Daoy (cell line): ENCODE measurements at regions not wholly inside any gene's neighbourhood (a gene's known extent, or its start where the extent isn't known, plus 50 kb on each side); places are given as distances from the start of the nearest gene placed in this dataset.

Experiments
- DNase-seq: peaks from one replicate; pipeline ENCODE4 v3.0.0-alpha.2; 2015; ENCODE audit warnings: low read depth

GRCh38 chr2:236717120-236717519 lies 147.5 kb downstream of the ACKR3 start:
- DNase-seq = no peak

- DNase-seq = no peak
Measured at GRCh38 chr2:236717729-236718128, 148.1 kb downstream of the ACKR3 start.

- DNase-seq = peak; percentile 38
Measured at GRCh38 chr2:236718207-236718992, 148.8 kb downstream of the ACKR3 start.

DNA sequence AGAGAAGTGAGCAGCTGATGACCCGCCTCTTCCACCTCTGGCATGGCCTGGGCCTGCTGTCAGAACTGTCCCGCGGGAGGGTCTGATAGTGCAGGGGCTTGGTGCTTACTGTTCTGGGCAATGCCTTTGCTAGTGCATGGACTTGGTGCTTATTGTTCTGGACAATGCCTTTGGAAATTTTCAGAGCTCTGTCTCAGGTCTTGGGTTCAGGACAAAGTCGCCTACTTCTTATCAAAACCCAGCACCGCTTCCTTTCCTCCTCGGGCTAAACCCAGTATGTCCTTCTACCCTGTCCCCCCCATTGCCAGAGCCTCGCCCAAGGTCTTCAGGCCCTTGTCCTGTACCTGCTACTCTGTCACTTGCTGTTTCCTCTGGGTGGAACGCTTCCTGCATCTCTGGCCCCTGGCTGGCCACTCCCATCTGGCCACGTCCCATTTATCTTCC lies 149.6 kb downstream of the ACKR3 start:
- no peak for DNase-seq

- DNase-seq = no peak
Measured at GRCh38 chr2:236720974-236721540, 151.4 kb downstream of the ACKR3 start.

DNA sequence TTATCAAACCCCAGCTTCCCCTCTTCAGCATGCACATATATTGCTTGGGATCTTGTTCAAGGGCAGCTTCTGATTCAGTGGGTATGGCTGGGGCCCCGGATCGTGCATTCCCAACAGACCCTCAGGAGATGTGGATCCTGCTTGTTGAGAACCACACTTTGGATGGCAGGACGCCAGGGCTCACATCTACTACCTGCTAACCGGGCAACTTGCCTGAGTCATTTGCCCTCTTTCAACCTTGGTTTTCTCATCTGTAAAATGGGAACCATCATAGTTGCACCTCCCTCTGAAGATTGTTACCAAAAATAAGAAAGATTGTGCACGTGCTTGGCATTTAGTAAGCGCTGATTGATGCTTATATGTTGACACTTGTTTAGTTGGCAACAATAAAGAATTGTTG lies 154.6 kb downstream of the ACKR3 start:
- DNase-seq = no peak

GRCh38 chr2:236726701-236727450 lies 157.3 kb downstream of the ACKR3 start:
- DNase-seq = no peak

GRCh38 chr2:236728916-236729670 lies 159.5 kb downstream of the ACKR3 start:
- DNase-seq = no peak

DNA sequence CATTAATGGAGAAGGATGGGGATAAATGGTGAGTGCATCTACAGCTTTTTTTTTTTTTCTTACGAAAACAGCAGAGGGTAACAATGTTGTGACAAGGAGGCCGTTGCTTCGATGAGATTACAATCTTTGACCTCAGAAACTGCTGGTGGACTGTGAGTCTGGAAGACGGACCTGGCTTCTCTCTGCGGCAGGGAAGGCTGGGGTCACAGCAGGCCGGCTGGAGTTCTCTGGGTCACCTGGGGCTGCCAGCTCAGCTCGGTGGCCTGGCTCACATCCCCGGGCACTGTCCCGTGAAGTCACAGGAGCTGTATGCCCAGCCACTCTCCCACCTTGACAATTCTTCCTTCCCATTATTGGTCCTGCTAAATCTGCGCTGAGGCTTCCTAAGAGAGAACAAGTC lies 160.8 kb downstream of the ACKR3 start:
- no peak for DNase-seq

- DNase-seq = peak; percentile 57
Measured at GRCh38 chr2:236731767-236732580, 162.3 kb downstream of the ACKR3 start.

DNA sequence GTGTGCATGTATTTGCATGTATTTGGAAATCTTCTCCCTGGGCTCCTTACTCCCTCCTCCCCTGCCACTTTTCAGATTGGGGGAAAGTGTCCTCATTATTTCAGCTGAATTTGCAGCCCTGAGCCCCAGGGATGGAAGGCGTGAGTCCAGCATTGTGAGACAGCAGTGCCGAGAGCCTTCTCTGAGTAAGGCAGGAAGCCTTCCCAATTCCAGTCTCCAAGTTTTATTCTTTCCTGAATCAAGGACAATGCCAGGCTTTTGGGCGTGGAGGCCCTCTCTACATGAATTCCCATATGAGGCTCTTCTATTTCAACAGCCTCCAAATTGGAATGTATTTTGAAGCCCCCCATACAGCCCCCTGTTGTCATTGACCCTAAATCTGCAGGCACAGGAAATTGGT lies 163.5 kb downstream of the ACKR3 start:
- no peak for DNase-seq

DNA sequence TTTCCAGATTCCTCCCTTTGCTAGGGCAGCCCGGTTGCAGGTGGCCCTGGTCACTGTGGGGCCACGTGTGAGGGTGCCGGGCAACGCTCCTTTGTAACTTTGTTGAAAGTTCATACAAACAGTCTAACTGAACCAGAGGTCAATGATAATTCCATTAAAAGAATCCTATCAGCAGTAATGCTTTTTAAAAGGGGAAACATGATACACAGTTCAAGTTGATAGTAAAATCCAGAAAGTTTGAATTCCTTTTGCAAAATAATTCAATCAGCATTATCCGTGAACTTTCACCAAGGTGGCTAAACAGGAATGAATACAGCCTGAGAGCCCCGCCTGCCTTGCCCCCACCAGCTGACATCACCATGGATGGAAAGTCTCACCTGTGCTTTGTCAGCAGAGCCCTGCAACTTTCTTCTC lies 166.2 kb downstream of the ACKR3 start:
- no peak for DNase-seq

DNA sequence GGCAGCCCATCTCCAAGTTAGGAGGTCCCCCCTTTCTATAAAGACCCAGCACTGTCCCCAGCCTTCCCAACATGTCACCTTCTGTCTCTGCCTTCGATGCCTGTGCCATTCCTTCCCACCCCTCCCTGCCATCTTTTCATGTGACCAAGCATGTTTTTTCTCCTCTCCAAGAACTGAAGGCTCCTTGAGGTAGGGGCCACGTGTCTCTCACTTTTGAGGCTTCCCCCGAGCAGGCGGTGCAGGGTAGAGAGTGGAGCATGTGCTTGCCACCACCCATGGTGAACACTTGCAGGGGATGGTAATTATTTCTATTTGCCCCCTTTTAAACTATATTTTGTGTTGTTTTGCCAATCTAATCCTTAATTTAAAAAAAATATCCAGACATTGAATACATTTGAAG lies 168.4 kb downstream of the ACKR3 start:
- no peak for DNase-seq

DNA sequence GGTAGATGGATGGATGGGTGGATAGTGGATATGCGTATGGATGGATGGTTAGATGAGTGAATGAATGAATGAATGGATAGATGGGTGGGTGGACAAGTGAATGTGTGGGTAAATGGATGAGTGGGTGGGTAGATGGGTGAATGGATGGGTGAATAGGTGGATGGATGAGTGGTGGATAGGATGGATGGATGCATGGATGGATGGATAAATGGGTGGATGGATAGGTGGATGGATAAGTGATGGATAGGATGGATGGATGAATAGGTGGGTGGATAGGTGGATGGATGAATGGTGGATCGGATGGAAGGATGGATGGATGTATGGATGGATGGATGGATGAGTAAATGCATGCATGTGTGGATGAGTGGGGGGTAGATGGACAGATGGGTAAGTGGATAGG lies 169.3 kb downstream of the ACKR3 start:
- no peak for DNase-seq

DNA sequence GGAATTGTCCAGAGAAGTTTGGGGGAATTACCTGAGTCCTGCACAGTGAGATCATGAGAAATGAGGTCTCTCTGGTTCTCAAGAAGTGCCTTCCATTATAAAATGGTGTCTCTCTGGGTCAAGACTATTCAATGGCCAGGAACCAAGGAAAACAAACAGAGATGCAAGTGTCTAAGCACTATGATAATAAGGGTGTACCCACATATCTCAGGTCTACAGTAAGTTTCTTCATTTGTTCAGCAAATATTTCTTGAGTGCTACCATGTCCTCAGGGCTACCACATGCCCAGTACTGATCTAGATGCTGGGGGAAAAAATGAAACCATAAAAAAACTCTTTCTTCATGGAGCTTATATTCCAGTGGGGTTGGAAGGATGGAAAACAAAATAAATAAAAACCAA lies 170.0 kb downstream of the ACKR3 start:
- DNase-seq = no peak

DNA sequence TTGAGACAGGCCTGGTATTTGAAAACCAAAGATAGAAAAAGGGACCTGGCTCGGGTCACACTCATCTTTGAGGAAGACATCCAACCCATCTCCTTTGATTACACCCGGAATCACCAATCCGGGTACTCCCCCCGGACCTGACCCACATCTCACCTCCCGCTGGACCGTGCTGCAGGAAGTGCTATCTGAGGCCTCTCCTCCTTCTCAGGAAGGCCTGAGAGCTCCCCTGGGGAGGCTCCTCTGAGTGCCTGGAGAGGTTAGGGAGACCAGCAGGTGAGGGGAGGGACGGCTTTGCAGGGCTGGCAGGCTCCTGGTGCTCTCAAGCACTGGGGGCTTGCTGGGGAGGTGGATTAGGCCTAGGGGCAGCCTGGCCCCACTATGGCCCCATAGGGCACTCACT lies 170.9 kb downstream of the ACKR3 start:
- no peak for DNase-seq

- DNase-seq = peak; percentile 80
Measured at GRCh38 chr2:236743039-236743920, 173.7 kb downstream of the ACKR3 start.

DNA sequence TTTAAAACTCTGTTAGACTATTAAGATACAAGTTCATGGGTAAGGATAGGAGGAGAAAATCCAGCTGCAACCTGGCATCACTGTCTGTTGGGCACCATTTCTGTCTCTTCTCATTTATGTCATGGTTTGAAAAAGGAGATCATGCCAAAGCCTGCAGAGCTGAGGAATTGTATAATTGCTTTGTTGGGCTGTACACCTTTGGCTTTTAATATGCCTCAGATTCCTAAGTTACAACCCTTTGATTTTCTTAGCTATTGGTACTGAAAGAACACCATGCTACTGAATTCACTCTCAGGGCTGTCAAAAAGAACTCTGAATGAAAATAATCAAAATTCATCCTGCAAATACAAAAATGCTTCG lies 174.3 kb downstream of the ACKR3 start:
- DNase-seq = peak; percentile 20

DNA sequence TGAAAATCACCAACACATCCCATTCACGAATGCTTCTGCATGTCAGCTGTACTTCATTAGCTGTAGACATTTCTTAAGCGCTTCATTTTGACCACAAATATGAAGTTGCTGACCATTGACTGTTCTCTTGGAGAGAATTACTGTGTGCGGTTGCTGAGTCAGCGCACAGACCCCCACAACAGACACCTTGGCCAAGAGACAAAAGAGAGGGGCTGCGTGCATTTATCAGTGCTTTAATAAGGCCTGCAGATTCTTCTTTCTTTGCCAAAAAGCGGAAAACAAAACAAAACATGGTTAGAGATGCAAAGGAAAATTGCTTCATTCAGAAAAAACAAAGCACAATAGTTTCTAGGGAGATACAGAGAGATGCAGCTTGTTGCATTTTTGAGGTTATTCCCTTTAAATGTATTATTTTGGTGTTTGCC lies 174.7 kb downstream of the ACKR3 start:
- peak; percentile 81 for DNase-seq

- peak; percentile 20 for DNase-seq
Measured at GRCh38 chr2:236744716-236745115, 175.1 kb downstream of the ACKR3 start.
